GM18505 (cell line): ENCODE measurements at regions not wholly inside any gene's neighbourhood (a gene's known extent, or its start where the extent isn't known, plus 50 kb on each side); places are given as distances from the start of the nearest gene placed in this dataset.

Experiments used
- ATAC-seq: cut with Tn5 transposase; IDR thresholded peaks from one replicate; pipeline ENCODE4 v1.9.1; 2021; ENCODE audit not compliant: unreplicated experiment
- POLR2A ChIP-seq: IDR thresholded peaks from 4 replicates; pipeline ENCODE4 v1.6.1; 2011; ENCODE audit warnings: borderline replicate concordance; ENCODE audit not compliant: insufficient read depth, insufficient read length; ENCODE audit errors: extremely low read depth

DNA sequence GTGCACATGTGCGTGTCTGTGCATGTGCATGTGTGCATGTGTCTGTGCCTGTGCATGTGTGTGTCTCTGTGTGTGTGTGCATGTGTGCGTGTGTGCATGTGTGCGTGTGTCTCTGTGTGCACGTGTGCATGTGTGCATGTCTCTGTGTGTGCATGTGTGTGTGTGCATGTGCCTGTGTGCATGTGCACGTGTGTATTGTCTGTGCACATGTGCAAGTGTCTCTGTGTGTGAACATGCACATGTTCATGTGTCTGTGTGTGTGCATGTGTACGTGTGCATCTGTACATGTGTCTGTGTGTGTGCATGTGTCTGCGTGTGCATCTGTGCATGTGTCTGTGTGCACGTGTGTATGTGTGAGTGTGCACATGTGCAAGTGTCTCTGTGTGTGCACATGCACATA, 277.3 kb downstream of the GALR1 start:
- no peak for TF ChIP-seq POLR2A
- ATAC-seq = no peak

DNA sequence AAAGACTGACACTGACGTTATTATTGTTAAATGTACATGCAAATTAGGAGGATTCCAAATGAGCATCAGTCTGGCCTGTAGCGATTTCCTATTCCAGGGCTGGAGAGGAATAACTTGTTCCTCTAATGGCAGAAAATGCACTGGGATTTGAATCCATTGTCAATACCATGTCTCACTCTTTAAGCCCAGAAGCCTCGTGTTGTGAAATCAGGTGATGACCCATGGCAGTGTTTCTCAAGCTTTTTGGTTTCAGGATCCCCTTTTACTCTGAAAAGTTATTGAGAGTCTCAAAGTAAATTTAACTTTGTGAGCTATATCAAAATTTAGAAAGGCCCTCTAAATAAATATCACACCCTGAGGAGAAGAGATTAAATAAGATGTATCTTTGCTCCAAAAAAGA, 279.2 kb downstream of the GALR1 start:
- no peak for ATAC-seq
- no peak for TF ChIP-seq POLR2A

DNA sequence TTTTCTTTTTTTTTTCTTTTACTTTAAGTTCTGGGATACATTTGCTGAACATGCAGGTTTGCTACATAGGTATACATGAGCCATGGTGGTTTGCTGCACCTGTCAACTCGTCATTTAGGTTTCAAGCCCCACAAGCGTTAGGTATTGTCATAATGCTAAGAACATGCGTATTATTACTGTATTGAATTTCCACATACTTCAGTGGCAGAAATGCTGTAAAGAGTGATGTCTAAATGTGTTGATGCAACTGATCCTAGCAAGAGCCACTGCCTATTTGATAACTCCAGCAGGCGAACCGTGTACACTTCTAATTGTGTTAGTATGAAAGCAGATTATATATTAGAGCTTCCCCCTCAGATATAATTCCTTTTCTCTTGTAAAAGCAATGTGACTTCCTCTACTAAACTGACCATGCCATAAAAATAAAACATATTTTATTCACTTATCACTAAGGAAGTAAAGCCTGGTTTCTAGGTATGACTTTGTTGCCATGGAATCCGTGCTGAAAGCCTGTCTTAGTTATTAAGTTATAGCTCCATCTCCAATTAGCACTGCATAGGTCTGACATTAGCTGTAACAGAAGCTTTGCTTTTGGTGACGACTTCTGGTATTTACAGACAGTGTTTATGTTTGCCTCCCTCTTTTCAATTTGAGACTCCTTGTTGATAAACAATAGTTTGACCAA, 280.0 kb downstream of the GALR1 start:
- no peak for ATAC-seq
- TF ChIP-seq POLR2A = no peak

DNA sequence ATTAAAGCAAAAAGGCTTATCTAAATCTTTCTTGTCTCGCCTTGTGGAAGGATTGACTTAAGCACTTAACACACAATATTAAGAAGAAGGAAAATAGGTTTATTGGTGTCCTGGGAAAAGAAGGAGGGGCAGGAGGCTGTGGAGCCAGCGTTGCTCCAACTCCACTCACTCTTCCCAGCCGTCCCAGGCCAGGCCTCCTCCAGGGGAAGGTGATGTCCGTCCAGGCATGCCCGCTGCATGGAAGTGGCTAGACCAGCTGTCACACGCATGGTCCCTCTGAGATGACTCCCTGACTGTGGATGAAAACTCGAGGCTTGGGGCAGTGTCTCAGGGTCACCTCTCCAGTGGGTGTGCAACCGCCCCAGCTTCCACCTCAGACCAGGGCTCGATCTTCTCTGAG, 281.1 kb downstream of the GALR1 start:
- no peak for TF ChIP-seq POLR2A
- ATAC-seq = no peak

DNA sequence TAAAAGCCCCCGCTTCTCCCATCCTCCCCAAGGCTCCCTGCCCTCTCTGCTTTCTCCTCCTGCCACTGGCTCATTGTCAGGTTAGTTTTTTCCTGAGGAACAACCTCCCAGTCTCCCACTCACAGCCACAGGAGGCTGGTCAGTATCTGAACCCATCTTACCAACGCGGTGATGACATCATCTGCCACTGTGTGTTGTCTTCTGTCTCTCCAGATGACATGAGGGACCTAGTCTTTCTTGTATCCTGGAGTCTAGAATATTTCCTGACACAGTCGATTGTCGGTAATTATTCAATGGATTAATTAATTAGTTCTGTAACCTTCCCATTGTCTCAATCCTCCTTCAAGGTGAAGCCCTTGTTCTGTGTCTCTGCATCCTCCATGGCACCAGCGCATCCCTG, 290.2 kb downstream of the GALR1 start:
- TF ChIP-seq POLR2A = no peak
- ATAC-seq = no peak

DNA sequence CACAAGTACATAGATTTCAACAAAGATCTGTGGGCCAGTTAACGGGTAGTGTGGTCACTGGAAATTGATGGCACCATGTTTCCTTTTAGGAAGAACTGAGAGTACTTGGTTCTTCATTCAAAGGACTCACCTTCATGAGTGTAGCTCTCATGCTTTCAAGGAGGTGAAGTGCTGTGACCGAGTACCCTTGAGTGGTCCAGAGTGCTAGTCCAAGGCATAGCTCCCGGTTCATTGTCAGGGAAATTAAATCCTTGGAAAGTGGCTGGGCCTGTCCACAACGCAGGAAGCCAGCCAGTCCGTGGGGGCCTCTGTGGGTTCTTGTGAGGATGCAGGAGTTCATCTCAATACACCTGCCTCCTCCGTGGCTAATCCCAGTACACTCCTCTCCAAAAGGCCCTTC, 295.1 kb downstream of the GALR1 start:
- ATAC-seq = no peak
- TF ChIP-seq POLR2A = no peak

DNA sequence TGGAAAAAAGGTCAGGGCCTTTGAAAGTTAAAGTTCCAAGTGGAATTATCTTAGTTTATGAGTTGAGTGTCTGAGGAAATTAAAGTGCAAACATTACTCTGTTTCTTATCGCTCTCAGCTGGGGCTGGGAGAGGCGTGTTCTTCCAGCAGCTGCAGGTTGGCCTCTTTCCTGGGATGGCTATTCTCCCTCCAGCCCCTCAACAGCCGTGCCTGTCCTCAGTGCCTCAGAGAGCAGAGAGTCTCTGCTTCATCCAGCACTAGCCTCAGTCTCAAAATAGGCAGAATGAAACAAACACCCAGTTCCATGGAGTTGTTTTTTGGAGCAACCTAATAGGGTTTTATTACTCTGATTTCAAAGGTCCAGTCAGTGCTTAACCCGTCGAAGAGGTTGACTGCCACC, 298.1 kb downstream of the GALR1 start:
- TF ChIP-seq POLR2A = no peak
- ATAC-seq = no peak

DNA sequence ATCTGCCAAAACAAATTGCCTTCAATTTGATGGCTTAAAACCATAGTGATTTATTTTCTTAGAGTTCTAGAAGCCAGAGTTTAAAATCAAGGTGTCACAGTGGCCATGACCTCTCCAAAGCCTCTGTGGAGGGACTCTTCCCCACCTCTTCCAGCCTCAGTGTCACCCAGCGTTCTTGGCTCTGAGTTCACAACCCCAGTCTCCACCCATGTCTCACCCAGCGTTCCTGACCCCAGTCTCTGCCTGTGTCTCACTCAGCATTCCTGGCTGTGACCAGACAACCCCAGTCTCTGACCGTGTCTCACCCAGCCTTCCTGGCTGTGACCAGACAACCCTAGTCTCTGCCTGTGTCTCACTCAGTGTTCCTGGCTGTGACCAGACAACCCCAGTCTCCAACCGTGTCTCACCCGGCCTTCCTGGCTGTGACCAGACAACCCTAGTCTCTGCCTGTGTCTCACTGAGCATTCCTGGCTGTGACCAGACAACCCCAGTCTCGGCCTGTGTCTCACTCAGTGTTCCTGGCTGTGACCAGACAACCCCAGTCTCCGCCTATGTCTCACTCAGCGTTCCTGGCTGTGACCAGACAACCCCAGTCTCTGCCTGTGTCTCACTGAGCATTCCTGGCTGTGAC, 299.3 kb downstream of the GALR1 start:
- ATAC-seq = no peak
- TF ChIP-seq POLR2A = no peak

DNA sequence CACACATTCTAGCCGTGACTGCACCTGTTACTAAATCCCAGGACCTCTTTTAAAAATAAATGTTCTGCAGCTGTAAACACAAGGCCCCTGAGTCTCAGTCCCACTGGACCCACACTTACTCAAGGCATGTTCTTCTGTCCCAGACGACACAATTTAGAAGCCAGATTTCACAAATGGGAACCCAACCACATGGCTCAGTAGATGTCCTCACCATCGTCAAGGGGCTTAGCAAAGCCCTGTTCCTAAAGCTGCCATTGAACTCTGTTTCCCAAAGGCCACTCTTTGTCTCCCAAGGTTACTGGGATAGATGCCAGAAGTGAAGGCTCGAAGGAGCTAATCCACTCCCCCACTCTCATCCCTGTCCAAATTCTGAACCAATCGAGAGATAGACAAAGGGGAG, 301.0 kb downstream of the GALR1 start:
- no peak for TF ChIP-seq POLR2A

DNA sequence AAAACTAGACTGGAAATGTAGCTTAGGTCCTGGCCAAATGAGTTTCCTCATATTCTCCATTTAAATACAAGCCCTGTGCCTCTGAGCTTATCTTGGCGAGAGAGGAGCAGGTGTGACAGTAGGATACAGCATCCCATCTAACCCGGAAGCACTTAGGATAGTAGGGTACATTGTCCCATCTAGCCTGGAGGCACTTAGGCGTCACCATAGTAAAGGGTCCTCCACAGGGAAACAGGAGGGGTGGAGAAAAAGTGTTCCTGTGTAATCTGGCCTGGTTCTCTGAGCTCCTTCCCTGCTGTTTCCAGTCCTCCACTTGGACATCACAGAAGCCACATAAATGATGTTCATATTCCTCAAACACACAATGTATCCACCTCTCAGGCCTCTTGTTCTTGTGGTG, 301.4 kb downstream of the GALR1 start:
- no peak for TF ChIP-seq POLR2A
- ATAC-seq = no peak

More for the DNA sequence above, 301.0 kb downstream of the GALR1 start:
- no peak for ATAC-seq

DNA sequence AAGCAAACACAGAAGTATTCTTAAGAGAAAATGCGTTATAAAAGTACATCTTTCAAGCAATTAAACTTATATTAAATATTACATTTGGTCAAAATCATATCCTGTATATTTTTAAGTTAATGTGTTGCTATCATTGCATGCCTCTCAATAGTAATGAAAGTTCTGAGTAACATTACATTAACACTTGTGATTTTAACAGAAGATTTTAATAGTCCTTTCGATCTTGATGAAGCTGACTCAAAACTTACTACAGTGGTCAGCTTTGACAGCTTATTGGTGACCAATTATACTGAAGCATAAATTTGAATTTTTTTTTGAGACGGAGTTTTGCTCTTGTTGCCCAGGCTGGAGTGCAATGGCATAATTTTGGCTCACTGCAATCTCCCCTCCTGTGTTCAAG, 303.3 kb downstream of the GALR1 start:
- TF ChIP-seq POLR2A = no peak
- ATAC-seq = no peak

DNA sequence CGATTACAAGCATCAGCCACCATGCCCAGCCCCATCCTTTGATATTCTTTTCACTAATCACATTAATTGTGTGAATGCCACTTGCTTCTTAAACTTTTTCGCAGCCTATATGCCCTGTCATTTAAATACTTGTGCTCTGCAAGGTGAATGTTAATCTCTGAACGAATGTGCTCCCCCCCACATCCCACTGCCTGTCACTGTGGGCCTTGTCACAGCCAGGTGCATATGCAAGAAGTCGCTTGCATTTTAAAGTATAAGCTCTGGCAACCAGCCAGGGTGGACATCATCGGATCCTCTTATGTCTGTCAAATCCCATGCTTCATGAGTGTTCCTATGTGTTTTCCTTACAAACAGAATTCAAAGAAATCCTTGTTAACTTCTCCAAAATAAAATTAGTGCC, 304.4 kb downstream of the GALR1 start:
- no peak for TF ChIP-seq POLR2A
- no peak for ATAC-seq

DNA sequence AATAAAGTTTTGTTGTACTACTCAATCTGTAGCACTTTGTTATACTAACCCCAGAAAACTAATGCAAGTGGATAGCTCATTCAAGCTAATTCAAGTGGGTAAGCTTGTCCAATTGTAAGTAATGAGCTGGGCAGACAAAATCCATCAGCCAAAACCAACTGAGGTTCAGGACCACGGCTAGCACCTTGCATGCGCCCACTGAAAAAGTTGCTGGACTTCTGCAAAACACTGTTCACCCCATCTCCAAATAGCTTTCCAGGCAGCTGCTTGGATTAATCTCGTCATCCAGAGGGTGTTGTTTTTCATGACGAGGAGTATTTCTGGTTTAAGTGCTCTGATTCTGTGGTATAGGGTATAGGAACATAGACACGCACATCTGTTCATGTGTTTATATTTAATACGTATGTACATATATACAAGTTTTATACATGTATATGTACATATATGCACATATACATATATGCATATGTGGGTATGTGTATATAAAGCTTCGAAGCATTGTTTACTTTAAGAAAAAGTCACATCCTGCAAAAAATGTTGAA, 307.5 kb downstream of the GALR1 start:
- ATAC-seq = no peak
- no peak for TF ChIP-seq POLR2A

DNA sequence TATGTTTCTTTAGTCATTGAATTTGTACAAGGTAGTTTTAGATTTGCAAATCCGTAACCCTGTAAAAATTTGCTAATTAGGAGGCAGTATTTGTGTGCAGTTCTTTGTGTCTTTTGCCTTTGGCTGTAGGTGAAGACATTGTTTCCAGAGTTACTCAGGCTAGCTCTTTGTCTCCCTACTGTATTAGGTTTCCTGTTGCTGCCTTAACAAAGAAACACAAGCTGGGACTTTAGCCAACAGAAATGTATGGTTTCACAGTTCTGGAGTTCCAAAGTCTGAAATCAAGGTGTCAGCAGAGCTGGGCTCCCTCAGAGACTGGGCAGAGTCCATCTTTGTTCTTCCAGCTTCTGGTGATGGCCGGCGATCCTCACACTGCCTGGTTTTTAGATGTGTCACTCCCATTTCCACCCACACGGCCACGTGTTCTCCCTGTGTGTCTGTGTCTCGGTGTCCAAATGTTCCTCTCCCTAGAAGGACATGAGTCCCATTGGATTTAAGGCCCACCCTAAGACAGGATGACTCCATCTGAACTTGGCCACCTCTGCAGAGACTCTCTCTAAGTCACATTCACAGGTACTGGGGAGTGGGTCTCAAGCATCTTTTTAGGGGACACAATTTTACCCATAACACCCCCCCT, 309.7 kb downstream of the GALR1 start:
- TF ChIP-seq POLR2A = no peak

More for the DNA sequence above, 309.7 kb downstream of the GALR1 start:
- ATAC-seq = no peak
